Osteoblast (primary cell): ENCODE measurements at regions not wholly inside any gene's neighbourhood (a gene's known extent, or its start where the extent isn't known, plus 50 kb on each side); places are given as distances from the start of the nearest gene placed in this dataset.

Experiments
- DNase-seq: peaks from one replicate; pipeline ENCODE4 v3.0.0; 2011; ENCODE audit warnings: low spot score, mixed read lengths; ENCODE audit not compliant: insufficient read length; ENCODE audit errors: missing footprints
- H2AFZ ChIP-seq: 2 replicates; pipeline ENCODE4 v1.6.0; 2011; ENCODE audit warnings: mild to moderate bottlenecking, low read length
- H3K27ac ChIP-seq: 2 replicates; pipeline ENCODE4 v1.5.1; 2011; ENCODE audit warnings: mild to moderate bottlenecking, low read depth, low read length, moderate library complexity
- H3K27me3 ChIP-seq: 2 replicates; pipeline ENCODE4 v1.6.0; 2012; ENCODE audit warnings: mild to moderate bottlenecking, control low read depth, inconsistent platforms, low read length, moderate library complexity; ENCODE audit not compliant: insufficient read depth
- H3K36me3 ChIP-seq: 2 replicates; pipeline ENCODE4 v1.5.1; 2011; ENCODE audit warnings: mild to moderate bottlenecking, low read length, control low read depth, moderate library complexity; ENCODE audit not compliant: insufficient read depth
- H3K4me1 ChIP-seq: 2 replicates; pipeline ENCODE4 v1.5.1; 2011; ENCODE audit warnings: mild to moderate bottlenecking, low read length, control low read depth, moderate library complexity; ENCODE audit not compliant: insufficient read depth
- H3K4me2 ChIP-seq: 2 replicates; pipeline ENCODE4 v1.6.0; 2011; ENCODE audit warnings: mild to moderate bottlenecking, low read length; ENCODE audit not compliant: insufficient read depth
- H3K4me3 ChIP-seq: fragments of 200-600 bp; sonication (generic); 3 replicates; pipeline ENCODE4 v1.5.1; 2012; ENCODE audit warnings: mild to moderate bottlenecking, low read length, inconsistent platforms; ENCODE audit not compliant: insufficient read depth
- H3K79me2 ChIP-seq: 2 replicates; pipeline ENCODE4 v1.6.0; 2012; ENCODE audit warnings: mild to moderate bottlenecking, low read length, control low read depth, inconsistent platforms; ENCODE audit not compliant: insufficient read depth
- H3K9me3 ChIP-seq: 2 replicates; pipeline ENCODE4 v1.5.1; 2011; ENCODE audit warnings: low read depth, low read length, control low read depth
- H4K20me1 ChIP-seq: 2 replicates; pipeline ENCODE4 v1.6.0; 2012; ENCODE audit warnings: mild to moderate bottlenecking, low read length, control low read depth; ENCODE audit not compliant: insufficient read depth
- TF ChIP-seq, protein P1 (sequence below): IDR thresholded peaks from 2 replicates; pipeline ENCODE4 v1.5.1; 2011; ENCODE audit warnings: mild to moderate bottlenecking, low read depth, low read length, moderate library complexity; ENCODE audit errors: extremely low read depth

DNA sequence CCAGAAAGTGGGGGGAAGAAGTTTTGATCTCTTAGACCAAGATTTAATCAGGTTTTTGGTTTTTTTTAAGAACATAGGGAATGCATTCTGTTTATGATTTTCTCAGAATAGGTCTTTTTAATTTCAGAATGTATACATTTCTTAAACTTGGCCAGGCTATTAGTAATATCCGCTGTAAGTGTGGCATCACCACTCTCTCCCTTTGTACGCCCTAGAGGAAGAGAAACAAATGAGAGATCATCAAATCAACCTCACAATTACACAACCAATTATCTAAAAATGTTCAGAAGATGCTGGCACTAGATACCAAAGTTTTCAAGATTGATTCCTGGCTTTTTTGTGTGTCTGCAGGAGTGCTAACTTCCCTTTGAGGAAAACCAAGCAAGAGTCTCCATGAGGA is 70.0 kb downstream of the KLF6 start:
- Histone ChIP-seq H3K27me3 (no peaks in the 10 kb centered on the region), H3K4me1 (no peaks in the 10 kb centered on the region), H4K20me1 (no peaks in the 10 kb centered on the region), H3K36me3 (no peaks in the 10 kb centered on the region), H3K9me3 (no peaks in the 10 kb centered on the region), H3K79me2 (no peaks in the 10 kb centered on the region), H3K4me2 (no peak overlapping the region), H3K27ac (no peak overlapping the region), H2AFZ (no peak overlapping the region), H3K4me3 (no peak overlapping the region)
- TF ChIP-seq, protein P1, sequence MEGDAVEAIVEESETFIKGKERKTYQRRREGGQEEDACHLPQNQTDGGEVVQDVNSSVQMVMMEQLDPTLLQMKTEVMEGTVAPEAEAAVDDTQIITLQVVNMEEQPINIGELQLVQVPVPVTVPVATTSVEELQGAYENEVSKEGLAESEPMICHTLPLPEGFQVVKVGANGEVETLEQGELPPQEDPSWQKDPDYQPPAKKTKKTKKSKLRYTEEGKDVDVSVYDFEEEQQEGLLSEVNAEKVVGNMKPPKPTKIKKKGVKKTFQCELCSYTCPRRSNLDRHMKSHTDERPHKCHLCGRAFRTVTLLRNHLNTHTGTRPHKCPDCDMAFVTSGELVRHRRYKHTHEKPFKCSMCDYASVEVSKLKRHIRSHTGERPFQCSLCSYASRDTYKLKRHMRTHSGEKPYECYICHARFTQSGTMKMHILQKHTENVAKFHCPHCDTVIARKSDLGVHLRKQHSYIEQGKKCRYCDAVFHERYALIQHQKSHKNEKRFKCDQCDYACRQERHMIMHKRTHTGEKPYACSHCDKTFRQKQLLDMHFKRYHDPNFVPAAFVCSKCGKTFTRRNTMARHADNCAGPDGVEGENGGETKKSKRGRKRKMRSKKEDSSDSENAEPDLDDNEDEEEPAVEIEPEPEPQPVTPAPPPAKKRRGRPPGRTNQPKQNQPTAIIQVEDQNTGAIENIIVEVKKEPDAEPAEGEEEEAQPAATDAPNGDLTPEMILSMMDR = no peak
- no peak for DNase-seq

DNA sequence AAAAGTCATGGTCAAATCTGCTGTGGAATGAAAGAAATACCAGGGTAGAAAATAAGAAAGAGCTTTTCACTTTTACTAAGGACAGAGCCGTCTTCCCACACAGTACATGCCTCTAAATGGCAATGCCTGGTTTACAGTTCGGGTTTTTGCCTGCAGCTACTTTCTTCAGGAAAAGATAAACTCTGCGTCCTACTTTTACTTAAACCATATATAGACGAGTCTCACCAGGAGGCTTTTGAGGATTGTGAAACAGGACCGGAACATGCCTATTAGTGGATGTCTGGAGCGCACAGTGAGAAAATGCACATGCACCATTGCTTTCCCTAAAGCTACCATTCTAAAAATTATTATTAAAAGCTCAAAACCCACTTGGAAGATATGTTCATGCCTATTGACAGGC is 70.5 kb downstream of the KLF6 start:
- Histone ChIP-seq H3K4me3 (no peak overlapping the region), H4K20me1 (no peaks in the 10 kb centered on the region), H3K27me3 (no peaks in the 10 kb centered on the region), H3K27ac (no peak overlapping the region), H3K4me1 (no peaks in the 10 kb centered on the region), H3K9me3 (no peaks in the 10 kb centered on the region), H3K36me3 (no peaks in the 10 kb centered on the region), H2AFZ (no peak overlapping the region), H3K4me2 (peak overlapping the region; percentile 35), H3K79me2 (no peaks in the 10 kb centered on the region)
- DNase-seq = no peak
- TF ChIP-seq, protein P1 = no peak

DNA sequence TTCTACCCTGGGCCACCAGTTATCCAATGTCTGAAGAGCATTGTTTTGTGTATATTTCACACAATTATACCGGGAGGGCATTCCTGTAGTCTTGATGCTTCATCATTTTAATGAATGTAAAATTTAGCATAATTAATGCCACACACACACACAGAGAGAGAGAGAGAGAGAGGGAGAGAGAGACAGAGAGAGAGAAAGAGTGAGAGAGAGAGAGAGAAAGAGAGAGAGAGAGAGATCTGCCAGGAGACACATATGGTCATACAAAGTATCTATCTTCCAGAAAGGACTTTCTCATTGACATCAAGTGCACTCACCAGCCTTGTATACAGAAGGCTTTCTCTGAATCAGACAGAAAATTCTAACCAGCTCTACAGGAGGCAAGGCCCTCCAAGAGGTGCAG is 72.3 kb downstream of the KLF6 start:
- Histone ChIP-seq H3K79me2 (no peaks in the 10 kb centered on the region), H3K27me3 (no peaks in the 10 kb centered on the region), H3K4me1 (no peaks in the 10 kb centered on the region), H3K9me3 (no peaks in the 10 kb centered on the region), H4K20me1 (no peaks in the 10 kb centered on the region), H3K27ac (no peak overlapping the region), H3K36me3 (no peaks in the 10 kb centered on the region), H3K4me3 (no peak overlapping the region), H3K4me2 (no peak overlapping the region), H2AFZ (no peak overlapping the region)
- TF ChIP-seq, protein P1 = no peak
- DNase-seq = no peak

DNA sequence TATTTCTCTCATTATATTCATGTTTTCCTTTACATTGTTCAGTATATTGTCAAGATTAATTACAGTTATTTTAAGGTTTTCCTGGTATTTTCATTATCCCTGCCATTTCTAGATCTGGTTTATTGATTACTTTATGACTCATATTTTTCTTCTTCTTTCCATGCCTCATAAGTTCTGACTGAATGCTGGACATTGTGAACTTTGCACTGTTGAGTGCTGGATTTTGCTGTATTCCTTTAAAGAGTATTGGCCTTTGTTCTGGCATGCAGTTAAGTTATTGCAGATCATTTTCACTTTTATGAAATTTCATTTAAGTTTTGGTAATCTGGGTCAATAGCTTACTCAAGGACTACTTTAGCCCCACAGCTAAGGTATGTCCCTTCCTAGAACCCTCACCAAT is 73.1 kb downstream of the KLF6 start:
- TF ChIP-seq, protein P1 = no peak
- Histone ChIP-seq H2AFZ (no peak overlapping the region), H3K27me3 (no peaks in the 10 kb centered on the region), H4K20me1 (no peaks in the 10 kb centered on the region), H3K9me3 (no peaks in the 10 kb centered on the region), H3K4me2 (no peak overlapping the region), H3K4me3 (no peak overlapping the region), H3K36me3 (no peaks in the 10 kb centered on the region), H3K79me2 (no peaks in the 10 kb centered on the region), H3K4me1 (no peaks in the 10 kb centered on the region), H3K27ac (no peak overlapping the region)
- DNase-seq = no peak
